GM12873 (cell line): ENCODE measurements at regions not wholly inside any gene's neighbourhood (a gene's known extent, or its start where the extent isn't known, plus 50 kb on each side); places are given as distances from the start of the nearest gene placed in this dataset.

ENCODE experiments used
- TF ChIP-seq, protein P1 (sequence below): IDR thresholded peaks from 2 replicates; pipeline ENCODE4 v1.5.1; 2012; ENCODE audit warnings: low read depth, mild to moderate bottlenecking, moderate library complexity, low read length, control low read depth; ENCODE audit not compliant: insufficient read depth; ENCODE audit errors: missing control alignments

DNA sequence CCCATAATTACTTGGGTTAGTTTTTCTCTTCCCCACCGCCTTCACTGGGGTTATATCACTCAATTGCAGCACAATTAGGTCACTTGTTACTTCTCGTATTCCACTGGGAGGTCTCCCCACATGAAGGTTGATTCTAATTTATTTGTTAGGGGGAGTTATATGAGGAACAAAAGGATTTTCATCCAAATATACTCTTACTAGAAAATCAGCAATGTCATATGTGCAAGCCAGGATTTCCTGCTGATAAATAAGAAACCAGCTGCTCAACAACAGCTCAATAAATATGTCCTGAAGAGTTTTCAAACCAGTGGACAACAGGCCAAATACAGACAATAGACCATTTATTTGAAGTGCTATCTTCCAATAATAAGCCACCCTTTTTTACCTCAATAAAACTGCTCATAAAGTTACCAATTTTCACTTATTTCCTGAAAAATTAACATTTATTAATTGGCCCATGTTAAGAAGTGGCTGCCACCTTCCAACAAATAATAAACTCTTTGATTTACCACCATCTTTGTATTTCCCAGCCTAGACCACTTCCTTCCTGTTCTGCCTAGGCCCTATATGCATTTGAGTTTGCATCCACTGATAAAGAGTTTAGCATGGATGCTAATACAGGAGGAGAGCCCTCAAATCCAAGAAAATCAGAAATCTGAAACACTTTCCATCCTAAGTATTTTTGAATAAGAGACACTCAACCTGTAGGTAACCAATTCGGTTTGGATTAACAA lies 184.4 kb upstream of the SLC39A10 start:
- TF ChIP-seq, protein P1, sequence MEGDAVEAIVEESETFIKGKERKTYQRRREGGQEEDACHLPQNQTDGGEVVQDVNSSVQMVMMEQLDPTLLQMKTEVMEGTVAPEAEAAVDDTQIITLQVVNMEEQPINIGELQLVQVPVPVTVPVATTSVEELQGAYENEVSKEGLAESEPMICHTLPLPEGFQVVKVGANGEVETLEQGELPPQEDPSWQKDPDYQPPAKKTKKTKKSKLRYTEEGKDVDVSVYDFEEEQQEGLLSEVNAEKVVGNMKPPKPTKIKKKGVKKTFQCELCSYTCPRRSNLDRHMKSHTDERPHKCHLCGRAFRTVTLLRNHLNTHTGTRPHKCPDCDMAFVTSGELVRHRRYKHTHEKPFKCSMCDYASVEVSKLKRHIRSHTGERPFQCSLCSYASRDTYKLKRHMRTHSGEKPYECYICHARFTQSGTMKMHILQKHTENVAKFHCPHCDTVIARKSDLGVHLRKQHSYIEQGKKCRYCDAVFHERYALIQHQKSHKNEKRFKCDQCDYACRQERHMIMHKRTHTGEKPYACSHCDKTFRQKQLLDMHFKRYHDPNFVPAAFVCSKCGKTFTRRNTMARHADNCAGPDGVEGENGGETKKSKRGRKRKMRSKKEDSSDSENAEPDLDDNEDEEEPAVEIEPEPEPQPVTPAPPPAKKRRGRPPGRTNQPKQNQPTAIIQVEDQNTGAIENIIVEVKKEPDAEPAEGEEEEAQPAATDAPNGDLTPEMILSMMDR: no peak

DNA sequence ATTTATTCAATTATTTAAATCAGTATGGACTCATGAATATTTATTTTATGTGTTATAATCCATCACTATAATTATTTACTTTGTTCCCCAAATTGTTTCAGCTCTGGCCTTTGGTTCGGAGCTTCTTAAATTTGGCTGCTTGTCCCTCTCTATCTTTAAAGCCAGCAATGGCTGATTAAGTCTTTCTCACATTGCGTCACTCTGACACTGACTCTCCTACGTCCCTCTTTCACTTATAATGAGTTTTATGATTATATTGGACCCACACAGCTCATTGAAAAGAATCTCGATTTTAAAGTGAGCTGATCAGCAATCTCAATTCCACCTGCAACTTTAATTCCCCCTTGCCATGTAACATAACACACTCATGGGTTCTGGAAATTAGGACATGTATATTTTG lies 185.2 kb upstream of the SLC39A10 start:
- TF ChIP-seq, protein P1: no peak

DNA sequence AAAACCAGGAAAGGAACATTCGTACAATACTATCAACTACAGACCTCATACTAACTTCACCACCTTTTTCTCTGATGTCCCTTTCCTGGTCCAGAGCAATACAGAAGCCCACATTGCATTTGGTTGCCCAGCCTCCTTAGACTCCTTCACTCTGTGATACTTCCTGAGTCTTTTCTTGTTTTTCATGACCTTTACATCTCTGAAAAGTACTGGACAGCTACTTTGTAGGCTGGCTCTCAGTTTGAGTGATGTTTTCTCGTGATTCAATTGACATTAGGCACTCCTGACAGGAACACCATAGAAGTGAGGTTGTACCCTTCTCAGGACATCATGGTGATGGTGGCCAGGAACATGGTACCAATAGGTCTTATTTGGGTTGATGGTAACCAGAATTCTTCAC lies 185.9 kb upstream of the SLC39A10 start:
- TF ChIP-seq, protein P1: no peak

DNA sequence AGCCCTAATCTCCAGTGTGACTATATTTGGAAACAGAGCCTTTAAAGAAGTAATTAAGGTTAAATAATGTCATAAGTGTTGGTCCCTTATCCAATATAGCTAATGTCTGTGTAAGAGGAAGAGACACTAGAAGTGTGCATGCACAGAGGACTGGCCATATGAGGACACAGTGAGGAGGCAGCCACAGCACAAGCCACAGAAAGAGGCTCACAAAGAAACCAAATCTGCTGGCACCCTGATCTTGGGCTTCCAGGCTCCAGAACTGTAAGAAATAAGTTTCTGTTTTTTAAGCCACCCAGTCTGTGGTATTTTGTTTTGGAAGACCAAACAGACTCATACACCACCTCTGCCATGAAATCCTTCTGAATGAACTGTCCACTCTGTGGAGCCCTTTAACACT lies 186.4 kb upstream of the SLC39A10 start:
- TF ChIP-seq, protein P1: no peak

DNA sequence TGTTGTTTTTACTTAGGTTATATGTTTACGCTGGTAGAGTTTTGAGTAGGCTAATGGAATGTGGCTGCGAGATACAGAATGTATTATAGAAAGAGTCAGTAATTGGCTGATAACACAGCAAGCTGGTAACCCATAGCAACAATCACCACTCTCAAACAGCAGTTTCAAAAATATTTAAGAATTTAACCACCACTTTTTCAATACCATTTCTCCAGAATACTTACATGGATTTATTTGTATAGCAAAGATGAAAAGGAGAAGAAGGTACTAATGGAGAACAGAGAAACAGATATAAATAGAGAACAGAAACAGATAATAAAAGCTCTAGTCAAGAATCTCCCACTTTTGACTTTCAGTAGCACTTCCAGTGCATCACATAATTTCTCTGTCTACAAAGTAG lies 188.3 kb upstream of the SLC39A10 start:
- TF ChIP-seq, protein P1: no peak

DNA sequence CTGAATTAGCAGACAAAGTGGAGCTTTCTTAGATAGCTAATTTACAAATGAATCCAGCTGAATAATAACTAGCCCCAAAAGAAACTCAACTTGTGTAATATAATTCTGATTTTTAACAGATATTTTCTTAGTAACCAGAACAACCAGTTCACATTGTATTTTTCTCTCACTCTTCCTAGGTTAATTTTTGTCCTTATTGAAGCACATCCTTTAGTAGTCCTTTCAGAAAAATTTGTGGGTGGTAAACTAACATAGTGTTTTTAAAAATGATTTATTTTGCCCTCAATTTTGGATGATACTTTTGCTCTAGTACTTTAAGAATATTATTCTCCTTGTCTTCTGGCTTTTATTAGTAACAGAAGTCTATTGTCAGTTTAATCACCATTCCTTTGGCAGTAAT lies 190.6 kb upstream of the SLC39A10 start:
- TF ChIP-seq, protein P1: no peak

DNA sequence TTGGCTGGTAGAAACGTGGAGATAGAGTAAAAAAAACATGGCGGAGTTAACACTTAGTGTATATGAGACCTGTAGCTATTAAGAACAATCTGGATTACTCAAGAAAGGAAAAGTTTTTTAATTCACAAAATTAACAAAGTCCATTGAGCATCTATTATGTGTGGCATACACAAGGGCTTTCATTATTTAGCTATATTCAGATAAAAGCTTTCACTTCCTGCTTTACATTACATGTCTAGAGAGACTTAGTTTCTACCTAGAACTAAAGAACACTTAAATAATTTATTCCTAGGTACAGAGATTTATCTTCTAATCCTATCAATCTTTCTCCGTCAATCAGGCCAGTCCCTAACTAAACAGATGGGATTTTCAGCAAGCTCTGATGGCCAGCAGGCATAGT lies 196.0 kb upstream of the SLC39A10 start:
- TF ChIP-seq, protein P1: no peak

DNA sequence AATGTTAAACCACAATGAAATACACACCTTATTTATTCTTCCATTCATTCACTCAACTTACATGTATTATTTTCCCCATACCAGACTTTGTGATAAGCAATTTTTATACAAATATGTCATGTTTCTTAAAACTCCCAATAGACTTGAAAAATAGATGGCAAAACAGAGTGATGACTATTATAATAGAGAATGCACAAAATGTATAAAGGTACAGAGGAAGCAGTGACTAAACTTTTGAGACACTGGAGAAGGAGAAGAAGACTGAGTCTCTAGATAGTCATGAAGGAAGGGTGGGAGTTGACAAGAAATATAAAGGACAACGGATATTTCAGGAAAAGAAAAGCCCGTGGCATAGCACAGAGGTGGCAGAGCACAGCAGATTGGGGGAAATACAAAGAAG lies 198.1 kb upstream of the SLC39A10 start:
- TF ChIP-seq, protein P1: no peak
